A549 (cell line): ENCODE measurements at regions not wholly inside any gene's neighbourhood (a gene's known extent, or its start where the extent isn't known, plus 50 kb on each side); places are given as distances from the start of the nearest gene placed in this dataset.

Experiments used
- ATAC-seq, 2 experiments: fragments of 200-7000 bp in 1 of 2; fragments of >200 bp in 1 of 2; cut with Nextera tagmentation in 1 of 2; cut with Tn5 transposase in 1 of 2; 3 replicates each; pipeline versions ENCODE4 v1.8.0 to v1.9.1; 2018 to 2020; ENCODE audit warnings: mild to moderate bottlenecking in 1 of 2, moderate library complexity in 1 of 2
- CTCF ChIA-PET: fragments of 300-600 bp; sonication (Branson Sonifier 250); formaldehyde crosslinking; extraction: SDS; loops from one replicate; lab custom pipeline; 2021; ENCODE audit warnings: antibody characterized with exemption, inconsistent platforms; lab: Yijun Ruan, JAX
- POLR2A ChIA-PET: fragments of 350-600 bp; formaldehyde crosslinking; extraction: SDS; loops from one replicate; lab custom pipeline; 2021; ENCODE audit warnings: antibody characterized with exemption, inconsistent platforms; lab: Yijun Ruan, JAX
- DNase-seq, 2 experiments: peaks; one replicate each; pipeline versions ENCODE4 v3.0.0 to v3.0.0-alpha.2; 2011 to 2016; ENCODE audit warnings: low read depth in 1 of 2, low spot score in 1 of 2
- FAIRE-seq: peaks from 2 replicates; lab custom pipeline; 2011; peaks lifted over from hg19 to GRCh38; lab: Jason Lieb, UNC
- H3K27ac ChIP-seq, 2 experiments: fragments of >200 bp; sonication (Bioruptor Twin); formaldehyde crosslinking; 3 replicates each; pipeline ENCODE4 v1.5.1; 2016 to 2017
- H3K4me1 ChIP-seq: fragments of >200 bp; sonication (Bioruptor Twin); formaldehyde crosslinking; 3 replicates; pipeline ENCODE4 v1.6.1; 2016
- H3K4me2 ChIP-seq: fragments of >200 bp; sonication (Bioruptor Twin); formaldehyde crosslinking; 3 replicates; pipeline ENCODE4 v1.6.1; 2016
- H3K4me3 ChIP-seq: fragments of >200 bp; sonication (Bioruptor Twin); formaldehyde crosslinking; 3 replicates; pipeline ENCODE4 v1.5.1; 2016
- H3K9me3 ChIP-seq: fragments of >200 bp; sonication (Bioruptor Twin); formaldehyde crosslinking; 3 replicates; pipeline ENCODE4 v1.6.1; 2016
- BHLHE40 ChIP-seq: IDR thresholded peaks from 2 replicates; pipeline ENCODE4 v1.6.1; 2012; ENCODE audit warnings: low read depth, low read length, inconsistent platforms
- CBX8 ChIP-seq: fragments of 200-600 bp; sonication (generic); IDR thresholded peaks from 2 replicates; pipeline ENCODE4 v1.6.1; 2016
- CHD4 ChIP-seq: fragments of 200-600 bp; sonication (generic); IDR thresholded peaks from 2 replicates; pipeline ENCODE4 v1.6.1; 2016; ENCODE audit warnings: antibody characterized with exemption, mild to moderate bottlenecking, borderline replicate concordance
- CTCF ChIP-seq: fragments of >200 bp; sonication (Bioruptor Twin); formaldehyde crosslinking; IDR thresholded peaks from 3 replicates; pipeline ENCODE4 v1.5.1; 2016
- E2F6 ChIP-seq: IDR thresholded peaks from 2 replicates; pipeline ENCODE4 v1.6.1; 2012; ENCODE audit warnings: low read depth, borderline replicate concordance
- EHF ChIP-seq: fragments of 250-450 bp; sonication (Bioruptor Pico); IDR thresholded peaks from 2 replicates; pipeline ENCODE4 v1.5.0; 2020; ENCODE audit warnings: mild to moderate bottlenecking
- EP300 ChIP-seq, 2 experiments: fragments of >200 bp; sonication (Bioruptor Twin); formaldehyde crosslinking; IDR thresholded peaks; 2 replicates in 1 of 2; 3 replicates in 1 of 2; pipeline ENCODE4 v1.6.1; 2016 to 2017
- GATA3 ChIP-seq: IDR thresholded peaks from 2 replicates; pipeline ENCODE4 v1.6.1; 2012; ENCODE audit warnings: borderline replicate concordance
- HDAC2 ChIP-seq: fragments of 200-600 bp; sonication (generic); IDR thresholded peaks from 2 replicates; pipeline ENCODE4 v1.6.1; 2016
- HOXB13 ChIP-seq: fragments of 250-450 bp; sonication (Bioruptor Pico); IDR thresholded peaks from 2 replicates; pipeline ENCODE4 v1.5.0; 2020; ENCODE audit warnings: low read depth, mild to moderate bottlenecking, moderate library complexity
- JUN ChIP-seq, 2 experiments: fragments of >200 bp; sonication (Bioruptor Twin); formaldehyde crosslinking; IDR thresholded peaks; 2 replicates in 1 of 2; 3 replicates in 1 of 2; pipeline ENCODE4 v1.6.1; 2016 to 2017
- KDM1A ChIP-seq: fragments of 200-600 bp; sonication (generic); IDR thresholded peaks from 2 replicates; pipeline ENCODE4 v1.6.1; 2016; ENCODE audit warnings: low read depth, mild to moderate bottlenecking
- MAZ ChIP-seq: fragments of 150-350 bp; IDR thresholded peaks from 2 replicates; pipeline ENCODE4 v1.6.1; 2014; ENCODE audit warnings: antibody characterized with exemption, low read depth, low read length, borderline replicate concordance
- PBX3 ChIP-seq: IDR thresholded peaks from 2 replicates; pipeline ENCODE4 v1.6.1; 2012
- PHF8 ChIP-seq: fragments of 200-600 bp; sonication (generic); IDR thresholded peaks from 2 replicates; pipeline ENCODE4 v1.6.1; 2016; ENCODE audit warnings: low read depth, mild to moderate bottlenecking, antibody characterized with exemption, moderate library complexity, borderline replicate concordance
- ZFP36 ChIP-seq: fragments of 450-650 bp; IDR thresholded peaks from 2 replicates; pipeline ENCODE4 v1.6.1; 2014; ENCODE audit warnings: borderline replicate concordance; ENCODE audit not compliant: partially characterized antibody
- ZNF302 ChIP-seq: fragments of 250-450 bp; sonication (Bioruptor Pico); IDR thresholded peaks from 2 replicates; pipeline ENCODE4 v1.9.0; 2021; ENCODE audit warnings: inconsistent platforms, mild to moderate bottlenecking, moderate library complexity
- ZSCAN20 ChIP-seq: fragments of 250-450 bp; sonication (Bioruptor Pico); IDR thresholded peaks from 2 replicates; pipeline ENCODE4 v1.8.0; 2022; ENCODE audit warnings: mild to moderate bottlenecking, moderate library complexity
- WGBS: methylation state at CpG from one replicate; pipeline ENCODE4 v1.1.6; 2017; ENCODE audit errors: missing lambda C conversion rate; 5-methylcytosine and 5-hydroxymethylcytosine counted together
- TF ChIP-seq, protein P1 (sequence below): fragments of 200-600 bp; sonication (generic); IDR thresholded peaks from 2 replicates; pipeline ENCODE4 v1.6.1; 2016; ENCODE audit warnings: antibody characterized with exemption, mild to moderate bottlenecking, moderate library complexity
- TF ChIP-seq, protein P2 (sequence below): fragments of 250-450 bp; sonication (Bioruptor Pico); IDR thresholded peaks from 2 replicates; pipeline ENCODE4 v1.5.0; 2020; ENCODE audit warnings: low read depth, mild to moderate bottlenecking, moderate library complexity

DNA sequence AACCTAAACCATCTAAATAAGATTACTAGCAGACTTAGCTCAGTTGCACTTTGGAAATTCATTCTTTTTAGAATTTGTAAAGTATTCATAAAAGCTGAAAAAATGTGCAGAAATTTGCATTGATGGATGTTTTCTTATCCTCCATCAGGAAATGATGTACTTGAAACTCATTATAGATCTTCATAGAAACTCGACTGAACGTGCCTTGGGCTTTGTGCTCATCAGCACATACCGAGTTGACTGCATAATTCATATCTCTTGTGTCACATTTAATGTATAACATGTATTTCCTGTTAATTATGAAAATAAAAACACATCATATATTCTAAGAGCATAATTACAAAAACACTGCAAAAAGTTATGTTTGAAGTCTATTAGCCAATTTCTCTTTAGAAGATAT, 290.9 kb upstream of the NR5A2 start:
- FAIRE-seq: peak; percentile 59
- 82% methylated on average over 3 of the region's 3 CpGs for WGBS

More for the DNA sequence above, 290.9 kb upstream of the NR5A2 start:
- no peaks in the 10 kb centered on the region for H3K9me3 ChIP-seq
- ATAC-seq: no peak
- TF ChIP-seq E2F6 (no peak), HDAC2 (no peak), HOXB13 (CRISPR knock-in tag) (no peak), EP300 (IDR thresholded peaks at IDR 0.05) (no peak), GATA3 (no peak), ZFP36 (no peak), CTCF (no peak), KDM1A (no peak), PBX3 (no peak), BHLHE40 (no peak), PHF8 (no peak), MAZ (no peak), ZNF302 (CRISPR knock-in tag) (no peak), EHF (no peak), CBX8 (no peak), JUN (IDR thresholded peaks at IDR 0.05) (no peak), CHD4 (no peak), ZSCAN20 (CRISPR knock-in tag) (no peak)
- TF ChIP-seq, protein P1, sequence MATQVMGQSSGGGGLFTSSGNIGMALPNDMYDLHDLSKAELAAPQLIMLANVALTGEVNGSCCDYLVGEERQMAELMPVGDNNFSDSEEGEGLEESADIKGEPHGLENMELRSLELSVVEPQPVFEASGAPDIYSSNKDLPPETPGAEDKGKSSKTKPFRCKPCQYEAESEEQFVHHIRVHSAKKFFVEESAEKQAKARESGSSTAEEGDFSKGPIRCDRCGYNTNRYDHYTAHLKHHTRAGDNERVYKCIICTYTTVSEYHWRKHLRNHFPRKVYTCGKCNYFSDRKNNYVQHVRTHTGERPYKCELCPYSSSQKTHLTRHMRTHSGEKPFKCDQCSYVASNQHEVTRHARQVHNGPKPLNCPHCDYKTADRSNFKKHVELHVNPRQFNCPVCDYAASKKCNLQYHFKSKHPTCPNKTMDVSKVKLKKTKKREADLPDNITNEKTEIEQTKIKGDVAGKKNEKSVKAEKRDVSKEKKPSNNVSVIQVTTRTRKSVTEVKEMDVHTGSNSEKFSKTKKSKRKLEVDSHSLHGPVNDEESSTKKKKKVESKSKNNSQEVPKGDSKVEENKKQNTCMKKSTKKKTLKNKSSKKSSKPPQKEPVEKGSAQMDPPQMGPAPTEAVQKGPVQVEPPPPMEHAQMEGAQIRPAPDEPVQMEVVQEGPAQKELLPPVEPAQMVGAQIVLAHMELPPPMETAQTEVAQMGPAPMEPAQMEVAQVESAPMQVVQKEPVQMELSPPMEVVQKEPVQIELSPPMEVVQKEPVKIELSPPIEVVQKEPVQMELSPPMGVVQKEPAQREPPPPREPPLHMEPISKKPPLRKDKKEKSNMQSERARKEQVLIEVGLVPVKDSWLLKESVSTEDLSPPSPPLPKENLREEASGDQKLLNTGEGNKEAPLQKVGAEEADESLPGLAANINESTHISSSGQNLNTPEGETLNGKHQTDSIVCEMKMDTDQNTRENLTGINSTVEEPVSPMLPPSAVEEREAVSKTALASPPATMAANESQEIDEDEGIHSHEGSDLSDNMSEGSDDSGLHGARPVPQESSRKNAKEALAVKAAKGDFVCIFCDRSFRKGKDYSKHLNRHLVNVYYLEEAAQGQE: no peak
- TF ChIP-seq, protein P2, sequence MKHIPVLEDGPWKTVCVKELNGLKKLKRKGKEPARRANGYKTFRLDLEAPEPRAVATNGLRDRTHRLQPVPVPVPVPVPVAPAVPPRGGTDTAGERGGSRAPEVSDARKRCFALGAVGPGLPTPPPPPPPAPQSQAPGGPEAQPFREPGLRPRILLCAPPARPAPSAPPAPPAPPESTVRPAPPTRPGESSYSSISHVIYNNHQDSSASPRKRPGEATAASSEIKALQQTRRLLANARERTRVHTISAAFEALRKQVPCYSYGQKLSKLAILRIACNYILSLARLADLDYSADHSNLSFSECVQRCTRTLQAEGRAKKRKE: no peak
- peaks cover 12% of the 10 kb centered on the region; the same call in 2 of the 3 replicates for H3K4me1 ChIP-seq
- no peak overlapping the region for H3K27ac ChIP-seq
- CTCF ChIA-PET: no interaction called here
- H3K4me2 ChIP-seq: no peak overlapping the region
- DNase-seq: no peak
- H3K4me3 ChIP-seq: no peak overlapping the region
- POLR2A ChIA-PET: no interaction called here
